Tibial nerve (tissue), 4 donors: ENCODE measurements at regions not wholly inside any gene's neighbourhood (a gene's known extent, or its start where the extent isn't known, plus 50 kb on each side); places are given as distances from the start of the nearest gene placed in this dataset.

Experiments used
- DNase-seq, 2 donors: peaks; one replicate each; pipeline ENCODE4 v3.0.0-alpha.2; 2019; ENCODE audit warnings: low spot score in 2 of 2
- H3K27ac ChIP-seq, 4 donors: fragments of 200-600 bp; sonication (generic) in 3 of 4; one replicate each; pipeline ENCODE4 v1.5.1; 2017 to 2019; ENCODE audit warnings: mild to moderate bottlenecking in 1 of 4
- H3K27me3 ChIP-seq, 2 donors: fragments of 200-600 bp; sonication (generic) in 1 of 2; one replicate each; pipeline versions ENCODE4 v1.5.1 to v1.6.0; 2017 to 2019
- H3K36me3 ChIP-seq, 3 donors: fragments of 200-600 bp; sonication (generic); one replicate each; pipeline ENCODE4 v1.5.1; 2018 to 2019
- H3K4me1 ChIP-seq, 4 donors: fragments of 200-600 bp; sonication (generic) in 3 of 4; one replicate each; pipeline ENCODE4 v1.5.1; 2017 to 2019
- H3K4me3 ChIP-seq, 4 donors: fragments of 200-600 bp; sonication (generic) in 3 of 4; one replicate each; pipeline ENCODE4 v1.5.1; 2017 to 2019; ENCODE audit warnings: mild to moderate bottlenecking in 1 of 4, moderate library complexity in 1 of 4
- H3K9me3 ChIP-seq, 4 donors: fragments of 200-600 bp; sonication (generic) in 3 of 4; one replicate each; pipeline ENCODE4 v1.5.1; 2017 to 2019
- CTCF ChIP-seq, 5 experiments: fragments of 200-600 bp in 3 of 5; fragments of 450-650 bp in 2 of 5; sonication (generic) in 3 of 5; IDR thresholded peaks; one replicate each; pipeline ENCODE4 v1.5.1; 2016 to 2019; ENCODE audit warnings: antibody characterized with exemption in 5 of 5, mild to moderate bottlenecking in 3 of 5, moderate library complexity in 2 of 5
- EP300 ChIP-seq, 2 donors: sonication (generic); formaldehyde crosslinking; IDR thresholded peaks; one replicate each; pipeline ENCODE4 v1.6.1; 2017; ENCODE audit warnings: antibody characterized with exemption in 2 of 2, mild to moderate bottlenecking in 1 of 2
- POLR2A ChIP-seq, 2 donors: fragments of 450-650 bp; IDR thresholded peaks; one replicate each; pipeline ENCODE4 v1.6.1; 2017; ENCODE audit warnings: antibody characterized with exemption in 2 of 2, mild to moderate bottlenecking in 2 of 2, moderate library complexity in 2 of 2
- WGBS, 2 donors: methylation state at CpG; one replicate each; pipeline ENCODE4 v1.1.5; 2018; 5-methylcytosine and 5-hydroxymethylcytosine counted together

- Histone ChIP-seq H3K4me1 (no peaks in the 10 kb centered on the region), H3K27ac (no peak overlapping the region), H3K36me3 (no peaks in the 10 kb centered on the region), H3K27me3 (no peaks in the 10 kb centered on the region), H3K4me3 (no peak overlapping the region), H3K9me3 (no peaks in the 10 kb centered on the region)
- 62 to 74% methylated on average over 3 of the region's 3 CpGs for WGBS, 2 donors
- no peak for TF ChIP-seq CTCF (IDR thresholded peaks at IDR 0.05)
- TF ChIP-seq POLR2A (IDR thresholded peaks at IDR 0.05): no peak
- no peak for TF ChIP-seq EP300 (IDR thresholded peaks at IDR 0.05)
- DNase-seq: no peak
Measured at GRCh38 chr18:28332071-28332470, 155.1 kb upstream of the CDH2 start.

GRCh38 chr18:28331551-28331950 lies 154.6 kb upstream of the CDH2 start:
- Histone ChIP-seq H3K4me3 (no peak overlapping the region), H3K27ac (no peak overlapping the region), H3K36me3 (no peaks in the 10 kb centered on the region), H3K27me3 (no peaks in the 10 kb centered on the region), H3K9me3 (no peaks in the 10 kb centered on the region), H3K4me1 (no peaks in the 10 kb centered on the region)
- 86 to 91% methylated on average over 4 of the region's 4 CpGs for WGBS, 2 donors
- DNase-seq: no peak
- TF ChIP-seq EP300 (IDR thresholded peaks at IDR 0.05): no peak
- no peak for TF ChIP-seq CTCF (IDR thresholded peaks at IDR 0.05)
- no peak for TF ChIP-seq POLR2A (IDR thresholded peaks at IDR 0.05)

GRCh38 chr18:28313602-28314001 lies 136.7 kb upstream of the CDH2 start:
- Histone ChIP-seq H3K27ac (no peak overlapping the region), H3K9me3 (no peaks in the 10 kb centered on the region), H3K36me3 (no peaks in the 10 kb centered on the region), H3K4me1 (no peaks in the 10 kb centered on the region), H3K27me3 (no peaks in the 10 kb centered on the region), H3K4me3 (no peak overlapping the region)
- TF ChIP-seq POLR2A (IDR thresholded peaks at IDR 0.05): no peak
- TF ChIP-seq CTCF (IDR thresholded peaks at IDR 0.05): no peak
- no peak for TF ChIP-seq EP300 (IDR thresholded peaks at IDR 0.05)
- WGBS, 2 donors: 83 to 93% methylated on average over 3 of the region's 3 CpGs
- DNase-seq: no peak

- no peaks in the 10 kb centered on the region for H3K9me3 ChIP-seq
- H3K4me3 ChIP-seq: no peak overlapping the region
- no peak overlapping the region for H3K27ac ChIP-seq
- no peaks in the 10 kb centered on the region for H3K36me3 ChIP-seq
- no peak for DNase-seq
- 86 to 87% methylated on average over 5 of the region's 5 CpGs for WGBS, 2 donors
- H3K27me3 ChIP-seq: no peaks in the 10 kb centered on the region
- H3K4me1 ChIP-seq: no peaks in the 10 kb centered on the region
- TF ChIP-seq POLR2A (IDR thresholded peaks at IDR 0.05) (no peak), EP300 (IDR thresholded peaks at IDR 0.05) (no peak), CTCF (IDR thresholded peaks at IDR 0.05) (no peak)
Measured at GRCh38 chr18:28288784-28289183, 111.9 kb upstream of the CDH2 start.

GRCh38 chr18:28287146-28287545 lies 110.2 kb upstream of the CDH2 start:
- Histone ChIP-seq H3K4me3 (no peak overlapping the region), H3K9me3 (no peaks in the 10 kb centered on the region), H3K27ac (no peak overlapping the region), H3K4me1 (no peaks in the 10 kb centered on the region), H3K36me3 (no peaks in the 10 kb centered on the region), H3K27me3 (no peaks in the 10 kb centered on the region)
- TF ChIP-seq POLR2A (IDR thresholded peaks at IDR 0.05) (no peak), EP300 (IDR thresholded peaks at IDR 0.05) (no peak), CTCF (IDR thresholded peaks at IDR 0.05) (no peak)
- no peak for DNase-seq
